ENCODE measurements at regions not wholly inside any gene's neighbourhood (a gene's known extent, or its start where the extent isn't known, plus 50 kb on each side); places are given as distances from the start of the nearest gene placed in this dataset.
"Not testable (repeated sequence)": the region's sequence is repeated elsewhere in the genome, so short reads cannot be mapped to it uniquely, and the experiment has no call there.

DNA sequence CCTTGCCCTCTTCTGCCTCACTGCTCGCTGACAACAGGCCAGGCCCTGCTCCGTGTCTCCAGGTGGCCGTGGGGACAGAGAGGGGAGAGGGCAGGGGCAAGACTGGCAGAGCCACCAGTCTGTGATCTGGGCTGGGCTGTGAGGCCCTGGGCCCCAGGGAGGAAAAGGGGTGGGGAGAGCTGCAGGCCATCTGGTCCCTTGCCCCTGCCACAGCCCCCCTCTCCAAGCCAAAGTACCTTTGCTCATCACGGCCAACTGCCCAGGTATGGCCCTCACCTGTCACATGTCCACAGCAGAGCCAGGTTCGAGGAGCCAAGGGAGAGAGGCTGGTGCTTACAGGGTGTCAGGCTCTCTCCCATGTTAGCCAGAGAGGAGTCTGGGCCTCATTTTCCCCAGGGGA is 91.4 kb upstream of the LHX1 start:
- no peak for DNase-seq (ENCODE audit: low read depth in 2 of 2)

DNA sequence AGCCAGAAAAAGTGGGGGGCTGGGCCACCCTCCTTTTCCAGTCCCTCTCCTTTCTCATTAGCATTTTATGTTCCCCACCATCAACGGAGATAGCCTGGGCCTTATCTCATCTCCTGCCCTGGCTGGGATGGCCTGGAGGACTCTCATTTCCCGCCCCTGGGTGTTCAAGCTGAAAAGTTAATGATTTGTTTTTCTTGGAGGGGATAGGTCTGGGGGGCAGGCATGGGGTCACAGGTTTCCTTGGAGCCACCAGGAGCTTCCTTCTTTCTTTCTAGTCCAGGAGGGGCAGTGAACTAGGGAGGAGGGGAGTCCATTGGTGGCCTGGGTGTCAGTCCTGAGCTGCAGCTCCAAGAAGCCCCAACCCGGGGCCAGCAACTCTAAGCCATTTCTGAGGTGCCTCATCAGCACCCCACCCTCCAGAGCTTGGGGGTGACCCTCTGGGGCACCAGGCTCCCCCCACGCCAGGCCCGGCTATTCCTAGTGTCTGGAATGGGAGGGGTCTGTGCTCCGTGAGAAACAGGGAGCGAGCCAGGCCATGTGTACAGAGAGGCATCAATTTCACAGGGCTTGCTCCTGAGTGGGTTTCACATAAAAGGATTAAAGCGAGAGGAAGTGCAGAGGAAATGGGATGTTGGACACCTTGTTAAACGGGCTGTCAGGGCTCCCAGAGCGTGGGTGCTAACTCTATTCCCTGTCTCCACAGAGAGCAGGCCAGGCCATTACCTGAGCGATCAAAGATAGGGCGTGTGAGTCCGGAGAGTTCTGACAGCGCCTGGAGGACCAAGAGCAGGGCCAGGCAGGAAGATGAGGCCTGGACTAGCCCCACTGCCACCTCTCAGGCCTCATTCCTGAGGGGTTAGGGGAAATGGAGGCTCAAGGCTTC is 90.6 kb upstream of the LHX1 start:
- no peak for DNase-seq (ENCODE audit: low read depth in 2 of 2)

DNA sequence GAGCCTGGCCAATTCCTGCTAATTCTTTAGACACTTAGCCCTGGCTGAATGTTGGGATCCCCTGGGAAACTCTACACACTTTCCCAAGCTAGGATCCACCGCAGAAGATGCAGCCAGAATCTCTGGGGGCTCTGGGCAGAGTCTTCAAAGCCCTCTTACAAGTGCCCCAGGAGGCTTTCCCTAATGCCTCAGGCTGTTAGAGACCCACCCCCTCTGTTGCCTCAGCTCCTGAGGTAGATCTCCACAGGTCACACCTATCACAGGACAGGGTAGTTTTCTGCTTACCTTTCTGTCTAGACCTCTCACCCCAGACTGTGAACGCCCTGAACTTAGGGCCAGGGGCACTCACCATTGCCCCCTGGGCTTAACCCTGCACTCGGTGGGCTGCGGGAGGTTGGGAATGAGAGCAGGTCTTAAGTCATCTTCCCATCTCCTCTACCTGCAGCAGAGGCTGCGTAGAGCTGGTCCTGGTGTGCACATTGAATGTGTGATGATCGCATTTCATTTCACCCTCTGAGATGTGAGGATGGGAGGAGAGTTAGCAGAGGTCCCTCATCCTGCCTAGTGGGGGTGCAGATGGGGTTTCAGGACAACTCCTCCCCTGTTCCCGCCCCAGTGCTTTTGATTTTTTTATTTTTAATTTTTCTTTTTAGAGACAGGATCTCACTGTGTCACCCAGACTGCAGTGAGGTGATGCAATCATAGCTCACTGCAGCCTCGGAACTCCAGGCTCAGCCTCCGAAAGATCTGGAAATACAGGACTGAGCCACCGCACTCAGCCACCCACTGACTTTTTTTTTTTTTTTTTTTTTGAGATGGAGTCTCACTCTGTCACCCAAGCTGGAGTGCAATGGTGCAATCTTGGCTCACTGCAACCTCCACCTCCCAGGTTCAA is 89.0 kb upstream of the LHX1 start:
- no peak for DNase-seq (ENCODE audit: low read depth in 2 of 2)

DNA sequence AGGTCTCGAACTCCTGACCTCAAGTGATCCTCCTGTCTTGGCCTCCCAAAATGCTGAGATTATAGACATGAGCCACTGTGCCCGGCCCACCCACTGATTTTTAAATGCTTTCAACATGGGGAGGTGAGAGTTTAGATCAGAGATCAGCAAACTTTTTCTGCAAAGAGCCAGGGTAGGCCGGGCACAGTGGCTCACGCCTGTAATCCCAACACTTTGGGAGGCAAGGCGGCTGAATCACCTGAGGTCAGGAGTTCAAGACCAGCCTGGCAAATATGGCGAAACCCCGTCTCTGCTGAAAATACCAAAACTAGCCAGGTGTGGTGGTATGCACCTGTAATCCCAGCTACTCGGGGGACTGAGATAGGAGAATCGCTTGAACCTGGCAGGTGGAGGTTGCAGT is 88.3 kb upstream of the LHX1 start:
- DNase-seq (ENCODE audit: low read depth in 2 of 2) = not testable (repeated sequence)

DNA sequence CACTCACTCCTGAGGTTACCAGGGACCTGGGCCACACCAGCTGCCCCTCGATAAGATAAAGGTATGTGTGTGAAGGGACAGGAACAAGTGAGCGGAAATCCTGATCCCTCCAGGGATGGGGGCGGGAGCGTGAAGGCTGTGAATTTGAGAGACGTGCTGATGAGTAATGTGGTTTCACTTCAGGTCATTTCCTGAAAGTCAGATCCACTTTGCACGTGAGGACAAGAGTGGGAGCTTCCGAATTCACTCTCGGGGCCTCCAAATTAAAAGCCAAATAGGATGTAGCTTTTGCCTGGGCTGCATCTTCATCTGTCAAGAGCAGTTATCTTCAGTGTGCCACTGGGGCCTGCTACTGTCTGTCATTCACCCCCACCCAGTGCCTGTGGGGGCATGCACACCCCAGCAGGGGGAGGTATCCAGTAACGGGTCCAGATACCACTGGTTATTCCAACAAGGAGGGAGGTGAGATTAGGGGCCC is 87.4 kb upstream of the LHX1 start:
- no peak for DNase-seq (ENCODE audit: low read depth in 2 of 2)

DNA sequence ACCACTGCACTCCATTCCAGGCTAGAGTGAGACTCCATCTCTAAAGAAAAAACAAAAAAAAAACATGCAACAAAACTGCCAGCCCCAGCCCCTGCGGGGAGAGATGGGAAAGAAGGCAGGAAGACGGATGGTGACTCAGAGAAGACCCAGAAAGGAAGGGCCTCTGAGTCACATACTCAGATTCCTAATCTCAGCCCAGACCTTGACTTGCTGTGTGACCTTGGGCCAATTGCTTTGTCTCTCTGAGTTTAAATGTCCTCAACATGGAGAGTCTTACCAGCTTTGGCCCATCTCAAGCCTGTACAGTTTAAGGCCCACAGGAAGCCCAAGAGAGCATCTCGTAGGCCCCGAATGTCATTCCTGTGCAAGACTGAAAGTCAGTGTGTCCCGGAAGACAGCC is 86.5 kb upstream of the LHX1 start:
- DNase-seq (ENCODE audit: low read depth in 2 of 2) = no peak

DNA sequence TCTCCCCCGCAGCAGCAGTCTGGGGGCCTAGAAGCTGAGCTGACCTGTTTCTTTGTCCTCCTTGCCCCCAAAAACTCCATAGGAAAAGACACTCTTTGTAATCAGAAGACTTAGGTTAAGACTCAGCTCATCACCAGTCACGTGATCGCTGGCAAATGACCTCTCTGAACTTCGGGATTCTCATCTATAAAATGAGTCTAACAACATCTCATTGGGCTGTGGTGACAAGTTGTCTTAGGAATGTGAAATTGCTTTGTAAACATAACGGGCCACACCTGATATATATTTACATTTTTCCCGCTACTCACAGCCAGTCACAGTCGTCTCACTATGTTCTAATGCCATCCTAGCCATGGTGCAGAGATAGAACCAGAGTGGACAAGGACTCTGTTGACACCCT is 86.0 kb upstream of the LHX1 start:
- no peak for DNase-seq (ENCODE audit: low read depth in 2 of 2)

DNA sequence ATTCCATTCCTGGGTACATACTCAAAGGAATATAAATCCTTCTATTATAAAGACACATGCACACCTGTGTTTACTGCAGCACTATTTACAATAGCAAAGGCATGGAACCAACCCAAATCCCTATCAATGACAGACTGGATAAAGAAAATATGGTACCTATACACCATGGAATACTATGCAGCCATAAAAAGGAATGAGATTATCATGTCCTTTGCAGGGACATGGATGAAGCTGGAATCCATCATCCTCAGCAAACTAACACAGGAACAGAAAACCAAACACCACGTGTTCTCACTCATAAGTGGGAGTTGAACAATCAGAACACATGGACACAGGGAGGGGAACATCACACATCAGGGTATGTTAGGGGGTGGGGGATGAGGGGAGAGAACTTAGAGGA is 84.8 kb upstream of the LHX1 start:
- not testable (repeated sequence) for DNase-seq (ENCODE audit: low read depth in 2 of 2)

DNA sequence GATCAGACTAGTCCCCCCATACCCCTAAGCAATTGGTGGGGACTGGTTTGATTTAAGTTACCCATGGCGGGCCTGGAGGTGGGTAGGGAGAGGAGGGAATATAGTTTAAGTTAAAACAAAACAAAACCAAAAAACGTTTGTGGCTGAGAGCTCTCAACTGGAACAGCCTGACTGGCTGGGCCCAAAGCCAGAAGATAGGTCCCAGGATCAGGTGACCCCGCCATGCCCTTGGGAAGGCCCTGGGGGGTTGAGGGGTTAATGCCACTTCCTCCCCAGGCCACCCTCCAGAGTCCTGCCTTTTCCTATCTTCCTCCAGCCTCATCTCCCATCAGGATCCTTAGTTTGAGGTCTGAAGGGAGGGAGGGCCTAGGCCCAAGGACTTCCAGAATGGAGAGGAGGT is 82.3 kb upstream of the LHX1 start:
- no peak for DNase-seq (ENCODE audit: low read depth in 2 of 2)

DNA sequence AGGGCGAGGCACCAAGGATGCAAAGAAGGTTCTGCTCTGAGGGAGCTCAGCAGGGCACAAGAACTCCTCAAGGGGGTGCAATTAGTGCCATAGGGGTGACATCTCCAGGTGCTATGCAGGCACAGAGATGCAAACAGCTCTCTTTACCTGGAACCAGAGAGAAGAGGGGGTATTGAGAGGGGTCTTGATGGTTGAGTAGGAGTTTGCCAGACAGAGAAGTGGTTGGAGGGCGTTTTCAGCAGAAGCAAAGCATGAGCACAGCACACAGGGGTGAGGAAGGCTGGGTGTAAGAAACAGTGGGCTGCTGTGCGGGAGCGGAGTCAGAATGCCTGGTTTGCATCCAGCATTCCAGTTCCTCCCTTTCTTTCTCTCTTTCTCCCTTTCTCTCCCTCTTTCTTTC is 81.8 kb upstream of the LHX1 start:
- DNase-seq (ENCODE audit: low read depth in 2 of 2) = no peak

DNA sequence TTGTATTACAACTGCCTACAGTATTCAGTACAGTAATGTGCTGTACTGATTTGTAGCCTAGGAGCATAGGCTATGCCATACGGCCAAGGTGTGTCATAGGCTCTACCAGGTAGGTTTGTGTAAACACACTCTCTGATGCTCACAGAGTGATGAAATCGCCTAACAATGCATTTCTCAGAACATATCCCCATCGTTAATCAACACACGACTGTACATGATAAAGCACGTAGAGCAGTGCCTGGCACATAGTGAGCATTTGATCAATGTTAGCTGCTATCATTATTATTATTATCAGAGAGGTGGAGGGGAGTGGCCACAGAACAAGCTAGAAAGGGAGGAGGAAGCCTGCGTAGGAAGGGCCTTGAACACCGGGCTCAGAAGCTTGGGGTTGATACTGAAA is 81.1 kb upstream of the LHX1 start:
- DNase-seq (ENCODE audit: low read depth in 2 of 2) = no peak

DNA sequence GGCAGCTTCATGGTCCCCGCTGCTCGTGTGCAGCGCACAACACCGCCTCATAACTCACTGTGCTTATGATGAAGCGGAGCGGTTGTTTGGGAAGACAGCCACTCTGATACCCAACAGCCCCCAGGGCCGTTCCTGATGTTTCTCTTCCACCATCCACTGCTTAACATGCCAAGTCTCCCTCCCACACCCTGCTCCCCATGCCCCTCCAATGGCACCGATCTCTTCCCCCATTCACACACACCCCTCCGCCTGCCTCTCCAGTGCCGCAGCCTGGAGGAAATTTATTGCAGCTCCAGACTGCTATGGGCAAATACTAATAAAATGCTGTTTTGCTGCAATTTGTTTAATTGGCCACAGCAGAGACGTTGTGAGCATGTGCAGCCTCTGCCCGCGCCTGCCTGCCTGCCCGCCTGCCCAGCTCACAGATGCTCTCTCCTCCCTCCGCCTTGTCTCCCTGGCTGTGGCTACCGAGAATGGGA is 80.3 kb upstream of the LHX1 start:
- no peak for DNase-seq (ENCODE audit: low read depth in 2 of 2)

DNA sequence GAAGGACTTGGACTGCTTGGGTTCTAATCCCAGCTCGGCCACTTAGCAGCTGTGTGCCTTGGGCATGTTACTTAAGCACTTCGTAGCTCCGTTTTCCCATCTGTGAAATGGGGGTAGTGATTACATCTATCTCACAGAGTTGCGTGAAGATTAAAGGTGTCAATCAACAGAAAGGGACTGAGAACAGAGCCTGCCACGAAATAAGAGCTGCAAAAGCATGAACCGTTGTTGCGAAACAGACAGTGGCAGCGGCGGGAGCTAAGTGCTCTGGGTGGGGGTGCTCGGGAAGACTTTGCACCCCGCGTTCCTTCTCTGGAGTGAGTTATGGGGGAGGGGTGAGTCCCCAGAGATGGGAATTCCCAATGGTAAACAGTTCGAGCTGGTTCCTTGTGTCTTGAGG is 79.6 kb upstream of the LHX1 start:
- DNase-seq (ENCODE audit: low read depth in 2 of 2) = no peak

DNA sequence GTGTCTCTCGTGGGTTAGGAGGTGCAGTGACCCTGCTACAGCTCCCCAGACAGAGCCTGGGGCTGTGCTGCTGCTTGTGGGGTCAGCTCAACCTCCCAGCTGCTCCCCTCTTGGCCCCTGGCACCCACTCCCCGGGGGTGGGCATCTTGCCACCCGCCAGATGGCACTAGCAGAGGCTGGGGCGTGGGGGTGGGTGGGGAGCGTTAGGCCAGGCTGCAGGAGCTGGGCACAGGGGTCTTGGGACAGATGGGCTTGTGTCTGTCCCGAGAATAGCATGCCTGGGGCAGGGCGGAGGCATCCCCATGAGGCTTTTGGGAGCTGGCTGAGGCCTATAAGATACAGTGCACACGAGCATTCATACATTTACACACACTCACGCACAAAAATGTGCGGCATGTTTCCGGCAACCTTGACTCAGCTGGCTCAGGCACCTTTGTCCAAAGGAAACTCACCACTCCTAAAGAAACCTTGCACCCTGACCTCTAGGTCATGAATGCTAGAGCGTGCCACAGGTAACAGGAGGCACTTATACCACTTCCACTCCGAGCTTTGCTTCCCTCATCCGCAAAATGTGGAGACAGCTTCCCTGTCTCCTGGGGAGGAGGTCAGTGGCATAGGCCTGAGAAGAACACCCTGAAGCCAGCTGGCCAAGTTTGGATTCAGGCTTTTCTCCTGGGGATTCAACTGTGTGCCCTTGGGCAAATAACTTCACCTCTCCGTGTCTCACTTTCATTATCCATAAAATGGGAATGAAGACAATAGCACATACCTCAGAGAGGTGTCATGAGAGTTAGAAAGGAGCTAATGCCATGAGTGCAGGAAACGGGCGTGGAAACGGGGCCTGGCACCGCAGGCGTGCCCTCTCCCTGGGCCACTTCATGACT is 78.9 kb upstream of the LHX1 start:
- DNase-seq (ENCODE audit: low read depth in 2 of 2) = no peak

DNA sequence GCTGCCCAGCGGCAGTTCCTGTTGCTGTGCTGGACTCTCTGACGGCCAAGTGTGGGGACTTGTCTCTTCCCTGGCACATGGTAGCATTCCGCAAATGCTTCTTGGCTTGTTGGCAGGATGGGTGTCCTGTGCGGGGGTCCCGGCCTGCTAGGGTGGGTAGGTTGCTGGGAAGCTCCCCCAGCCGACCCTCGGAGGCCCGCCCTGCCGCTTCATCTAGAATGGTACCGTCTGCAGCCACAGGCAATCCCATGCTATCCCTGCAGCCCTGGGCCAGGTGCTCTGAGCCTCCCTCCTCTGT is 78.3 kb upstream of the LHX1 start:
- DNase-seq (ENCODE audit: low read depth in 2 of 2) = no peak

DNA sequence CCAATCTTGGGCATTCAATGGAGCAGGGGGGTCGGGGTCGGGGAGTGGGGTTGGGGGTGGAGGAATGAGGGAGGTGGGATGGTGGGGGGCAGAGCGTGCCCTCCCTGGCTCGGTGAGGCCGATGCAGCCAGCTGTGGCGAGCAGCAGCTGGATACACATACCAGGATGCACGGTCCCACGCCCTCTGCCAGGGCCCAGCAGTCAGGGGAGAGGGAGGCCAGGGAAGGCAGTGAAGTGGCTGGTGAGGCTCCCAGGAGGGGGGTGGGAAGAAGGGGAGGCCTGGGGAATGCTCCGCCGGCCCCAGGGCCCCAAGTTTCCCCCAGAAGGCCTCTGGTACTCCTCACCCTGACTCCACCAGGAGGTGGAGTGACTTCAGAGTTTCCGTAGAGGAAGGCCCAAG is 77.6 kb upstream of the LHX1 start:
- no peak for DNase-seq (ENCODE audit: low read depth in 2 of 2)

DNA sequence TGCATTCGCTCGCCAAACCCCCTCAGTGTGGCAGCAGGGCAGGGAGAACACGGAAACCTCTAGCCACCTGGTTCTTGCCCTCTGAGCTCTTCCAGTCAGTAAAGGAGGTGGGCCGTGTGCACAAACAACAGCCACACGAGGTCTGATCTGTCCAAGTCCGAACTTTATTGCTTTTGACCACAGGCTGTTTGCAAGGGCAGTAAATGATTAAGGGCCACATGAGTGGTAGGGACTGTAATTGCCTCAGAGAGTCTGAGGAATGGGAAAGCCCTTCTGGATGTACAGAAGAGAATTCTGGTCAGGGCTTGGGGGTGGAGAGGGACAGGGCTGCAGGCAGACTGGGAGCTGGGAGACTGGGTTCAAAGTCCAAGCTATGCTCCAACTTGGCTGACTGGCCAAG is 75.7 kb upstream of the LHX1 start:
- DNase-seq (ENCODE audit: low read depth in 2 of 2) = no peak

DNA sequence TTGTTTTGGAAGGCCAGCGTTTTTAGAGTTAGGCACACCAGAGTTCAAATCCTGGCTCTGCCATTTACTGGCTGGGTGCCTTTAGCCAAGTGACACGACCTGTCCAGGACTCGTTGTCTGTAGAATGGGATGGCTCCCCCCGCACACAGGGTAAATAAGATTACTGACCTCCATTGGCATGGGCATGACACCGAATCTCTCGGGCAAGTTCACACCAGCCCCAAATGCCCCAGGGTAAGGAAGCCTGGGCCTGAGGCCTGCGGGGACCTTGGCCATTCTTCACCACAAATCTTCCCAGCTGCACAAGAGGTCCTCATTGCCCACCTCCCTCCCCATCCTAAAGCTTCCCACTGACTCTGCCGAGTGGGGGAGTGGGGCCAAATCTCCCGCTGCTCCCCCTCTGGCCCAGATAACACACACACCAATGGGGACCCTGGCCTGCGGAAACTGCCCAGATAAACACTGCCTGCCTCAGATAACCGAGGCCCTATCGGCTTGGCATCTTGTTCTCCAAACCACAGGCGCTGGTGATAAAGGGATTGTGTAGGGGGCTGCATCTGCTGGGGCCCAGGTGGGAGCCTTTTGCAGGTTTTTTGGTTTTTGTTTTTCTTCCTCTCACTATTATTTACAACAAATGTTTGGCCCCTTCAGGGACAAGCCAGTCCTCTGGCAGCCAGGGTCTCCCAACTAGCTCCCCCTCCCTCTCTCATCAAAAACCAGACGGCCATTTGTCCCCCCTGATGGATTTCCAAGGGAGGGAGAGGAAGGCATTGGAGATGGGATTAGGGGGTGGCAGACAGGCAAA is 75.0 kb upstream of the LHX1 start:
- DNase-seq (ENCODE audit: low read depth in 2 of 2) = no peak

DNA sequence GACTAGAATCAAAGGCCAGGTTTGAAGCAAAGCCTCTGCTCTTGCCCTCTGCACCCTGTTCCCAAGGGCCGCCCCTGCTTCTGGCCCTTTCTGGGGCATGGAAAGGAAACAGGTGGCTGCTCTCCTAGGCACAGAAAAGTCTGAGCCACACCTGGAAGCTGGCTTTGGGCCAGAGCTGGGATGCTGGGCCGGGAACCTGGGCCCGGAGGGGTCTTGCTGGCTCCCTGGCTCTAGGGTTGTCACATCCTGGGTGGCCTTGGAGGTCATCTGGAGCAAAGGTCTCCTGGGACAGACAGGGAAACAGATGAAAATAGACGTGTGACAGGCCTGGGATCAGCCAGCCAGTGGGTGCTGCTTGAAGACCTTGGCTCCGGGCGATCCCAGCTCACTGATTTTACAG is 74.1 kb upstream of the LHX1 start:
- no peak for DNase-seq (ENCODE audit: low read depth in 2 of 2)

DNA sequence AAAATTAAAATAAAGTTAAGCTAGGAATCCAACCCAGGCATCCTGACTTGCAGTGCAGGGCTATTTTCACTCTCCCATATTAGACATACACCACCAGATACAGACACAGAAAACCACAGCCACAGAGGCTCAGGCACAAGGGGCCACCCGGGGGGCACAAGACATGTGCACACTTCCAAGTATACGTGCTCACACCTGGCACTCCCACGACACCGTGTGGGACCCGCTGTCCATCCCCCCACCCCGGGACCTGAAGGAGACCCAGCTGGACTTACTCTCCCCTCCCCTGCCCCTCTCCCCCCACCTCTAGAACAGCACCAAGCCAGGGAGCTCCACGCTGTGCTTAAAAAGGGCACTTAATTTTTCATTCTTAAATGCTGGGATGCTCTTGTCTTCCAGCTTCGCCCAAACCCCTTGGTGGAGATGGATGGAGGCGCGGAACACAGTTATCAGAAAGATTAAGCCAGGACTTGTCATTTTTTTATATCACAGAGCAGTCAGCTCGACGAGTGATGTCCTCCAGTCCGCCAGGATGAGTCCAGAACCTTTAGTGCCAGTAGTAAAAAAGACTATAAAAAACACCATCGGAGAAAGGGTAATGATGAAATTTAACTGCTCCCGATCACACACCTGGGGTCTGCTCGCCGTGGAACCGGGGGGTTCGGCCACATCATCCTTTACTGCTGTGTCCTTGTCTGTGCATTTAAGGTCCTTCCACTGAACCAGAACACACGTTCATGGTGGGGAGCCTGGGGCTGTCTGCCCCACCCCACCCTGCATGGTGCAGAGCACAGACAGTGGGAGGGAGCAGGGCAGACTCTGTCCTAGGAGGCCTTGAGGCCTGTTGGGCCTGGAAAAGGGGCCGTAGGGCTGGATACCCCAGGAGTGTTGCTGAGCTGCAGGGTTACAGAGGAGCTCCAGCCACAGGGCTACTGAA is 73.3 kb upstream of the LHX1 start:
- DNase-seq (ENCODE audit: low read depth in 2 of 2) = no peak
